Activated naive CD4-positive, alpha-beta T cell treated with anti-CD3 and anti-CD28 coated beads for 36 hours (primary cell): ENCODE measurements at regions not wholly inside any gene's neighbourhood (a gene's known extent, or its start where the extent isn't known, plus 50 kb on each side); places are given as distances from the start of the nearest gene placed in this dataset.

ENCODE experiments used
- CTCF ChIA-PET: fragments of 350-600 bp; sonication (Branson Sonifier 250); formaldehyde crosslinking; loops from one replicate; lab custom pipeline; 2021; ENCODE audit warnings: antibody characterized with exemption; lab: Charles Lee
- DNase-seq: peaks from one replicate; pipeline ENCODE4 v3.0.0-alpha.2; 2020
- H3K27ac Mint-ChIP-seq: one replicate; pipeline ENCODE4 v1.8.0; 2021; ENCODE audit warnings: mild to moderate bottlenecking, mixed read lengths
- H3K27me3 Mint-ChIP-seq: one replicate; pipeline ENCODE4 v1.8.0; 2021; ENCODE audit warnings: low read depth, mixed read lengths
- H3K36me3 Mint-ChIP-seq: one replicate; pipeline ENCODE4 v1.8.0; 2021; ENCODE audit warnings: low read depth, mixed read lengths
- H3K4me1 Mint-ChIP-seq: one replicate; pipeline ENCODE4 v1.8.0; 2021; ENCODE audit warnings: low read depth, mixed read lengths
- H3K4me3 Mint-ChIP-seq: one replicate; pipeline ENCODE4 v1.8.0; 2021; ENCODE audit warnings: mild to moderate bottlenecking, moderate library complexity, mixed read lengths
- H3K9me3 Mint-ChIP-seq: one replicate; pipeline ENCODE4 v1.8.0; 2021; ENCODE audit warnings: mixed read lengths
- intact Hi-C: fragments of 100-400 bp; cut with micrococcal nuclease; formaldehyde crosslinking; loops from one replicate; pipeline ENCODE4 v1.15.1; 2023

- intact Hi-C loops, result no loop called here
- no peak overlapping the region for H3K4me3 Mint-ChIP-seq
- H3K36me3 Mint-ChIP-seq, result no peaks in the 10 kb centered on the region
- H3K9me3 Mint-ChIP-seq, result no peaks in the 10 kb centered on the region
- CTCF ChIA-PET, result no interaction called here
- H3K27ac Mint-ChIP-seq, result no peak overlapping the region
- no peak for DNase-seq
- H3K4me1 Mint-ChIP-seq, result no peaks in the 10 kb centered on the region
- H3K27me3 Mint-ChIP-seq, result no peaks in the 10 kb centered on the region
Measured at GRCh38 chr20:39669659-39670058, 707.5 kb downstream of the DHX35 start.

- no peaks in the 10 kb centered on the region for H3K36me3 Mint-ChIP-seq
- CTCF ChIA-PET, result no interaction called here
- no peaks in the 10 kb centered on the region for H3K27me3 Mint-ChIP-seq
- no peaks in the 10 kb centered on the region for H3K4me1 Mint-ChIP-seq
- intact Hi-C loops, result no loop called here
- no peak for DNase-seq
- H3K9me3 Mint-ChIP-seq, result no peaks in the 10 kb centered on the region
- no peak overlapping the region for H3K27ac Mint-ChIP-seq
- H3K4me3 Mint-ChIP-seq, result no peak overlapping the region
Measured at GRCh38 chr20:39668038-39668437, 705.9 kb downstream of the DHX35 start.

GRCh38 chr20:39661833-39662232, 699.7 kb downstream of the DHX35 start:
- Mint-ChIP-seq H3K27ac (no peak overlapping the region), H3K9me3 (peaks cover 3% of the 10 kb centered on the region), H3K36me3 (no peaks in the 10 kb centered on the region), H3K27me3 (peaks cover 2% of the 10 kb centered on the region), H3K4me3 (no peak overlapping the region), H3K4me1 (no peaks in the 10 kb centered on the region)
- intact Hi-C loops, result no loop called here
- CTCF ChIA-PET, result no interaction called here
- DNase-seq, result no peak

- H3K27me3 Mint-ChIP-seq, result peaks cover 2% of the 10 kb centered on the region
- no peaks in the 10 kb centered on the region for H3K36me3 Mint-ChIP-seq
- H3K4me1 Mint-ChIP-seq, result no peaks in the 10 kb centered on the region
- no peak overlapping the region for H3K27ac Mint-ChIP-seq
- H3K9me3 Mint-ChIP-seq, result peaks cover 3% of the 10 kb centered on the region
- intact Hi-C loops, result no loop called here
- DNase-seq, result no peak
- no peak overlapping the region for H3K4me3 Mint-ChIP-seq
- CTCF ChIA-PET, result no interaction called here
Measured at GRCh38 chr20:39660965-39661364, 698.8 kb downstream of the DHX35 start.

- intact Hi-C loops, result no loop called here
- H3K4me3 Mint-ChIP-seq, result no peak overlapping the region
- H3K36me3 Mint-ChIP-seq, result no peaks in the 10 kb centered on the region
- no peak overlapping the region for H3K27ac Mint-ChIP-seq
- peaks cover 3% of the 10 kb centered on the region for H3K9me3 Mint-ChIP-seq
- H3K4me1 Mint-ChIP-seq, result no peaks in the 10 kb centered on the region
- DNase-seq, result no peak
- CTCF ChIA-PET, result no interaction called here
- H3K27me3 Mint-ChIP-seq, result peaks cover 2% of the 10 kb centered on the region
Measured at GRCh38 chr20:39660226-39660625, 698.1 kb downstream of the DHX35 start.

- Mint-ChIP-seq H3K27ac (no peak overlapping the region), H3K9me3 (peaks cover 3% of the 10 kb centered on the region), H3K4me1 (no peaks in the 10 kb centered on the region), H3K27me3 (peaks cover 2% of the 10 kb centered on the region), H3K36me3 (no peaks in the 10 kb centered on the region), H3K4me3 (no peak overlapping the region)
- no peak for DNase-seq
- intact Hi-C loops, result no loop called here
- CTCF ChIA-PET, result no interaction called here
Measured at GRCh38 chr20:39658662-39659409, 696.7 kb downstream of the DHX35 start.

- intact Hi-C loops, result no loop called here
- CTCF ChIA-PET, result no interaction called here
- Mint-ChIP-seq H3K4me3 (no peak overlapping the region), H3K27ac (no peak overlapping the region), H3K4me1 (no peaks in the 10 kb centered on the region), H3K36me3 (no peaks in the 10 kb centered on the region), H3K9me3 (peaks cover 2% of the 10 kb centered on the region), H3K27me3 (peaks cover 2% of the 10 kb centered on the region)
- DNase-seq, result no peak
Measured at GRCh38 chr20:39654171-39654570, 692.0 kb downstream of the DHX35 start.

DNA sequence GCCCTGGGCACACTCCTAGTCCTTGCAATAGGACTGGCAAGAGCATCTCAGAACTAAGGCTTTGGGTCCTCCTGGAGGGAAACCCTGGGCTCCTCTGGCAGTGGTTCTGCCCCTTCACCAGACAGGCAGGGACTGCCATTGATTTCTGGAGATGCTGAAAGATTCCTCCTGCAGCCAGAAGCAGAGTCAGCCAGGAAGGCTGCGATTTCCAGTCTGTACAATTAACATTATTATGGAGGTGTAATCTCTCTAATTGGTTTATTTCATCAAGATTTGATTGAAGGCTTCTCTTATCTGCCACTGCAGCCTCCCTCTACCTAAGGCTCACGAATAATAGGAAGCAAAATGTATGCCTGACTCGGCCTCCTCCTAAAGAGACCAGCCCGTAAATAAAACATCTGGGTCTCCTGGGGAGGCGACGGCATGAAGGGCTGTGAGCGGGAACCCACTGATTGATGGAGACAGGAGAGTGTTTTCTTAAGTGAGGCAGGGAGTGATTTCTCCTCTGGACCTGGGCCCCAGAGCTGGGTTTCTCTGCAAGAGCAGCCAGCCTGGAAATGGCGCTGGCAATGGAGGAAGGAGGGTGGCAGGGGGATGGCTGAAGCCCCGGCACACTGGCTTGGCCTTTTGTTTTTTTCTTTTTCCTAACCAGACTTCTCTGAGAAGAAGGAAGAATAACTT, 689.6 kb downstream of the DHX35 start:
- intact Hi-C loops, result no loop called here
- CTCF ChIA-PET, result no interaction called here
- Mint-ChIP-seq H3K9me3 (no peaks in the 10 kb centered on the region), H3K4me3 (no peak overlapping the region), H3K27me3 (peaks cover 2% of the 10 kb centered on the region), H3K4me1 (no peaks in the 10 kb centered on the region), H3K27ac (no peak overlapping the region), H3K36me3 (no peaks in the 10 kb centered on the region)
- DNase-seq, result no peak

- DNase-seq, result no peak
- intact Hi-C loops, result no loop called here
- no peak overlapping the region for H3K27ac Mint-ChIP-seq
- H3K27me3 Mint-ChIP-seq, result peaks cover 2% of the 10 kb centered on the region
- CTCF ChIA-PET, result interaction anchor here (0.9 kb wide), 1 partner anchor 72 kb away, joined by 3 read pairs; no protein-coding TSS in a partner anchor
- no peak overlapping the region for H3K4me3 Mint-ChIP-seq
- no peaks in the 10 kb centered on the region for H3K4me1 Mint-ChIP-seq
- no peaks in the 10 kb centered on the region for H3K36me3 Mint-ChIP-seq
- no peaks in the 10 kb centered on the region for H3K9me3 Mint-ChIP-seq
Measured at GRCh38 chr20:39646874-39647413, 684.8 kb downstream of the DHX35 start.

DNA sequence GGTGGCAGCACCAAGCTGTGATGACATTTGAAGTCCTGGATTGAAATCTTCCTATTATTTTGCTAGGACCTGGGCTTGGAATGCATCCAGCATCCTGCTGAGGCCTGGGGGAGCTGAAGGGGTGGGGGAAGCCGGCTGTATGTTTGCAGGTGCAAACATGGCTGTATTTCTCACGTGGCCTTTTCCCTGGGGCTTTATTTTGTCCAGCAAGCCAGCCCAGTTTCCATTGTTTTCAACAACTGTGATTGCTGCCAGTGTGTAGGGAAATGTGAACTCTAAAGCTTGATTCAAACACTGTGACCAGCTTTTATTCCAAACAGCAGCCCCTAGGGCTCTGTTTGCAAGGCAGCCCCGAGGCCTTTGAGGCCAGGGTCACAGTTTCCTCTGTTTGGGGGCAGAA, 683.0 kb downstream of the DHX35 start:
- no peak for DNase-seq
- CTCF ChIA-PET, result no interaction called here
- no peaks in the 10 kb centered on the region for H3K4me1 Mint-ChIP-seq
- no peak overlapping the region for H3K27ac Mint-ChIP-seq
- H3K4me3 Mint-ChIP-seq, result no peak overlapping the region
- H3K9me3 Mint-ChIP-seq, result no peaks in the 10 kb centered on the region
- intact Hi-C loops, result no loop called here
- no peaks in the 10 kb centered on the region for H3K27me3 Mint-ChIP-seq
- H3K36me3 Mint-ChIP-seq, result no peaks in the 10 kb centered on the region

DNA sequence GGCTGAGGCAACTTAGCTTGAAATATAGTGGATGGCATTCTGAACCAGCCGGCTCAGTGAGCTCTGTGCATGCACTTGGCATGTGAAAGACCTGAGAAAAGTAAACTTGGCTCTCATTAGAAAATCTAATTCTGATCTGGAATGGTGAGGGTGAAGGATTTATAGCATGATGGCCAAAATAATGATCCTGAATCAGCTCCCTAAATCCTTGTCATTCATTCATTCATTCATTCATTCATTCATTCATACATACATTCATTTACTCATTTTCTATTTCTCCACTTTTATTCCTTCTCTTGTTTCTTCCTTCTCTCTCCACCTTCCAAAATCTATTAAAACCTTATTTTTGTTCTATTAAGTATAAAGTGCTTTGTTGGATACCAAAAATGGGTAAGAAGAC, 681.1 kb downstream of the DHX35 start:
- Mint-ChIP-seq H3K36me3 (no peaks in the 10 kb centered on the region), H3K9me3 (no peaks in the 10 kb centered on the region), H3K4me1 (no peaks in the 10 kb centered on the region), H3K27me3 (no peaks in the 10 kb centered on the region), H3K27ac (no peak overlapping the region), H3K4me3 (no peak overlapping the region)
- intact Hi-C loops, result no loop called here
- DNase-seq, result no peak
- CTCF ChIA-PET, result no interaction called here

DNA sequence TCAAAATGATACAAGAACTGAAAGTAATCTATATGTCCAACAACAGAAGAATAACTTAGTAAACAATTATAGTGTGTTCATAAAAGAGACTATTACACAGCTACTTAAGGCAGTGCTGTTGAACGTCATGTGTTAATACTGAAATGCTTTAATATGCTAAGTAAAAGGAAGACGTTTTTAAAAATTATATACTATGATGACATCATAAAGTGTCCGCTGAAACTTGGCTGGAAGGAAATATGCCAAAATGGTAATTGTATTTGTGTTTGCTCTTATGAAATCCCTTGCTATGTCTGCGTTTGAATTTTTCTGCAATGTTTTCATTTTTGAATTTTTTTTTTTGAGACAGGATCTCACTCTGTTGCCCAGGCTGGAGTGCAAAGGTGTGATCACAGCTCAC, 679.3 kb downstream of the DHX35 start:
- no peaks in the 10 kb centered on the region for H3K27me3 Mint-ChIP-seq
- no peaks in the 10 kb centered on the region for H3K9me3 Mint-ChIP-seq
- intact Hi-C loops, result no loop called here
- CTCF ChIA-PET, result no interaction called here
- no peak overlapping the region for H3K27ac Mint-ChIP-seq
- H3K4me3 Mint-ChIP-seq, result no peak overlapping the region
- DNase-seq, result no peak
- no peaks in the 10 kb centered on the region for H3K36me3 Mint-ChIP-seq
- no peaks in the 10 kb centered on the region for H3K4me1 Mint-ChIP-seq

DNA sequence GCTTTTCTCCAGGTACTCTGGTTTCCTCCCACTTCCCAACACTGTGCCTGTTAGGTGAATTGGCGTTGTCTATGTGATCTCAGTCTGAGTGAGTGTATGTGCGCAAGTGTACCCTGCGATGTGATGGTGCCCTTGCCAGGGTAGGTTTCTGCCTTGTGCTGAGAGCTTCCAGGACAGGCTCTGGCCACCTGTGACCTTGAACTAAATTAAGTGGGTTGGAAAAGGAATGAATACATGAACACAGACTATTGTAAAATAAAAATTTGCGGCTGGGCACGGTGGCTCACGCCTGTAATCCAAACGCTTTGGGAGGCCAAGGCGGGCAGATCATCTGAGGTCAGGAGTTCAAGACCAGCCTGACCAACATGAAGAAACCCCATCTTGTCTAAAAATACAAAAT, 678.0 kb downstream of the DHX35 start:
- DNase-seq, result no peak
- intact Hi-C loops, result no loop called here
- no peaks in the 10 kb centered on the region for H3K36me3 Mint-ChIP-seq
- H3K27ac Mint-ChIP-seq, result no peak overlapping the region
- CTCF ChIA-PET, result no interaction called here
- no peak overlapping the region for H3K4me3 Mint-ChIP-seq
- no peaks in the 10 kb centered on the region for H3K27me3 Mint-ChIP-seq
- H3K9me3 Mint-ChIP-seq, result no peaks in the 10 kb centered on the region
- no peaks in the 10 kb centered on the region for H3K4me1 Mint-ChIP-seq
